Hepatocyte (in vitro differentiated cells): ENCODE measurements at regions not wholly inside any gene's neighbourhood (a gene's known extent, or its start where the extent isn't known, plus 50 kb on each side); places are given as distances from the start of the nearest gene placed in this dataset.

Experiments used
- CTCF ChIP-seq: fragments of 200-600 bp; sonication (generic); IDR thresholded peaks from 2 replicates; pipeline ENCODE4 v1.5.1; 2016; ENCODE audit warnings: antibody characterized with exemption, mild to moderate bottlenecking; ENCODE audit not compliant: poor library complexity
- EZH2 ChIP-seq: fragments of 200-600 bp; sonication (generic); IDR thresholded peaks from 2 replicates; pipeline ENCODE4 v1.6.1; 2016; ENCODE audit warnings: antibody characterized with exemption, mild to moderate bottlenecking, borderline replicate concordance

GRCh38 chr6:126266664-126267063 lies 73.3 kb upstream of the CENPW start:
- TF ChIP-seq CTCF (no peak), EZH2 (no peak)
